H9 (cell line): ENCODE measurements at regions not wholly inside any gene's neighbourhood (a gene's known extent, or its start where the extent isn't known, plus 50 kb on each side); places are given as distances from the start of the nearest gene placed in this dataset.
A peak's percentile ranks its signal among the peaks of the same experiment; 100 is the strongest.

Experiments used
- DNase-seq: peaks from one replicate; pipeline ENCODE4 v3.0.0-alpha.2; 2017
- H2AFZ ChIP-seq: one replicate; pipeline ENCODE4 v1.6.1; 2013; ENCODE audit warnings: mild to moderate bottlenecking, low read length, control low read depth, moderate library complexity
- H2AK5ac ChIP-seq: 2 replicates; pipeline ENCODE4 v1.6.1; 2013; ENCODE audit warnings: low read length, control low read depth, mixed read lengths; ENCODE audit not compliant: insufficient read length
- H2BK120ac ChIP-seq: one replicate; pipeline ENCODE4 v1.6.1; 2013; ENCODE audit warnings: low read depth, mild to moderate bottlenecking, low read length, control low read depth, inconsistent platforms; ENCODE audit not compliant: poor library complexity, severe bottlenecking
- H2BK12ac ChIP-seq: 2 replicates; pipeline ENCODE4 v1.6.1; 2013; ENCODE audit warnings: low read length, control low read depth, mixed read lengths, low read depth; ENCODE audit not compliant: insufficient read length
- H2BK15ac ChIP-seq: 2 replicates; pipeline ENCODE4 v1.6.1; 2013; ENCODE audit warnings: low read depth, low read length, control low read depth
- H2BK20ac ChIP-seq: one replicate; pipeline ENCODE4 v1.6.1; 2013; ENCODE audit warnings: low read depth, mild to moderate bottlenecking, low read length, control low read depth, inconsistent platforms; ENCODE audit not compliant: poor library complexity, severe bottlenecking
- H2BK5ac ChIP-seq: 2 replicates; pipeline ENCODE4 v1.6.1; 2013; ENCODE audit warnings: low read length, control low read depth, mixed read lengths; ENCODE audit not compliant: insufficient read length
- H3K14ac ChIP-seq: 2 replicates; pipeline ENCODE4 v1.6.1; 2013; ENCODE audit warnings: low read length, control low read depth; ENCODE audit not compliant: insufficient read depth
- H3K18ac ChIP-seq: 2 replicates; pipeline ENCODE4 v1.6.1; 2013; ENCODE audit warnings: low read depth, mild to moderate bottlenecking, mixed read lengths, low read length, control low read depth; ENCODE audit not compliant: insufficient read length
- H3K23ac ChIP-seq: 2 replicates; pipeline ENCODE4 v1.6.1; 2013; ENCODE audit warnings: low read length, control low read depth, mixed read lengths, low read depth; ENCODE audit not compliant: insufficient read length
- H3K23me2 ChIP-seq: 2 replicates; pipeline ENCODE4 v1.6.1; 2013; ENCODE audit warnings: low read depth, mild to moderate bottlenecking, mixed read lengths, low read length, control low read depth; ENCODE audit not compliant: insufficient read length, poor library complexity, severe bottlenecking
- H3K27ac ChIP-seq: 2 replicates; pipeline ENCODE4 v1.5.1; 2013; ENCODE audit warnings: low read length, control low read depth, mixed read lengths, low read depth; ENCODE audit not compliant: insufficient read length
- H3K27me3 ChIP-seq: 2 replicates; pipeline ENCODE4 v1.6.1; 2013; ENCODE audit warnings: low read length, control low read depth, inconsistent platforms; ENCODE audit not compliant: insufficient read depth
- H3K4ac ChIP-seq: 2 replicates; pipeline ENCODE4 v1.6.1; 2013; ENCODE audit warnings: low read depth, mild to moderate bottlenecking, control low read depth, inconsistent platforms, low read length, moderate library complexity
- H3K4me1 ChIP-seq: 2 replicates; pipeline ENCODE4 v1.6.1; 2013; ENCODE audit warnings: low read length, control low read depth, inconsistent platforms; ENCODE audit not compliant: insufficient read depth
- H3K4me2 ChIP-seq: 2 replicates; pipeline ENCODE4 v1.6.1; 2013; ENCODE audit warnings: low read length, control low read depth, mixed read lengths; ENCODE audit not compliant: insufficient read length, insufficient read depth
- H3K56ac ChIP-seq: 2 replicates; pipeline ENCODE4 v1.6.1; 2013; ENCODE audit warnings: low read depth, mild to moderate bottlenecking, mixed read lengths, low read length, control low read depth; ENCODE audit not compliant: insufficient read length
- H3K79me1 ChIP-seq: 2 replicates; pipeline ENCODE4 v1.6.1; 2013; ENCODE audit warnings: low read depth, mild to moderate bottlenecking, moderate library complexity, low read length, control low read depth, inconsistent platforms; ENCODE audit not compliant: insufficient read depth, poor library complexity, severe bottlenecking
- H3K79me2 ChIP-seq: 2 replicates; pipeline ENCODE4 v1.6.1; 2013; ENCODE audit warnings: low read length, control low read depth, inconsistent platforms; ENCODE audit not compliant: insufficient read depth
- H3K9ac ChIP-seq: 2 replicates; pipeline ENCODE4 v1.6.1; 2013; ENCODE audit warnings: low read length, control low read depth, mixed read lengths; ENCODE audit not compliant: insufficient read length; ENCODE audit errors: extremely low read depth
- H3K9me3 ChIP-seq: one replicate; pipeline ENCODE4 v1.6.1; 2013; ENCODE audit warnings: low read depth, low read length, inconsistent platforms; ENCODE audit not compliant: control insufficient read depth
- H3T11ph ChIP-seq: one replicate; pipeline ENCODE4 v1.6.1; 2013; ENCODE audit warnings: mild to moderate bottlenecking, low read length, control low read depth, inconsistent platforms
- H4K20me1 ChIP-seq: one replicate; pipeline ENCODE4 v1.6.1; 2013; ENCODE audit not compliant: control insufficient read depth, insufficient read length, insufficient read depth
- H4K5ac ChIP-seq: 2 replicates; pipeline ENCODE4 v1.6.1; 2013; ENCODE audit warnings: low read depth, mild to moderate bottlenecking, mixed read lengths, low read length, control low read depth; ENCODE audit not compliant: insufficient read length
- H4K8ac ChIP-seq: replicated peaks from 2 replicates; pipeline ENCODE4 v1.6.1; 2013; ENCODE audit warnings: low read length, control low read depth, mixed read lengths, low read depth; ENCODE audit not compliant: insufficient read length
- H4K91ac ChIP-seq: 2 replicates; pipeline ENCODE4 v1.6.1; 2013; ENCODE audit warnings: low read depth, mild to moderate bottlenecking, moderate library complexity, mixed read lengths, low read length, control low read depth; ENCODE audit not compliant: insufficient read length
- H3K27ac Mint-ChIP-seq, 3 experiments: 2 replicates in 2 of 3; 3 replicates in 1 of 3; pipeline ENCODE4 v1.8.0; 2020 to 2021; ENCODE audit warnings: mixed read lengths in 3 of 3, mild to moderate bottlenecking in 1 of 3, moderate library complexity in 1 of 3
- H3K27me3 Mint-ChIP-seq: 2 replicates; pipeline ENCODE4 v1.8.0; 2021; ENCODE audit warnings: low read depth, mild to moderate bottlenecking, moderate library complexity, mixed read lengths
- H3K36me3 Mint-ChIP-seq, 3 experiments: 2 replicates in 2 of 3; 3 replicates in 1 of 3; pipeline ENCODE4 v1.8.0; 2020 to 2021; ENCODE audit warnings: low read depth in 3 of 3, mixed read lengths in 3 of 3; ENCODE audit not compliant: insufficient read depth in 1 of 3
- H3K4me1 Mint-ChIP-seq, 2 experiments: 2 replicates each; pipeline ENCODE4 v1.8.0; 2020; ENCODE audit warnings: mixed read lengths in 2 of 2
- H3K4me3 Mint-ChIP-seq, 2 experiments: 2 replicates in 1 of 2; 3 replicates in 1 of 2; pipeline ENCODE4 v1.8.0; 2020 to 2021; ENCODE audit warnings: mild to moderate bottlenecking in 2 of 2, mixed read lengths in 2 of 2, moderate library complexity in 1 of 2
- H3K9me3 Mint-ChIP-seq, 2 experiments: 2 replicates in 1 of 2; 3 replicates in 1 of 2; pipeline ENCODE4 v1.8.0; 2020; ENCODE audit warnings: mild to moderate bottlenecking in 2 of 2, mixed read lengths in 2 of 2, moderate library complexity in 1 of 2
- WGBS: extraction: QIAGEN DNeasy Blood & Tissue Kit; methylation state at CpG from one replicate; pipeline ENCODE4 v1.1.7; 2013; ENCODE audit warnings: missing lambda C conversion rate, low lambda C conversion rate, mixed read lengths; ENCODE audit not compliant: insufficient read length; ENCODE audit errors: extremely low coverage; 5-methylcytosine and 5-hydroxymethylcytosine counted together
- TF ChIP-seq, protein P1 (sequence below): fragments of 200-600 bp; sonication (generic); conservative IDR thresholded peaks from 3 replicates; pipeline ENCODE4 v1.8.0; 2021; ENCODE audit warnings: antibody characterized with exemption, mild to moderate bottlenecking

GRCh38 chr4:148843625-148844024, 401.4 kb upstream of the NR3C2 start:
- Mint-ChIP-seq H3K27ac (peak overlapping the region in 1 of 3 experiments; percentile 64; a peak in 3 of 7 replicates), H3K4me3 (no peak overlapping the region), H3K9me3 (no peaks in the 10 kb centered on the region), H3K27me3 (no peaks in the 10 kb centered on the region; the same call in 1 of the 2 replicates), H3K4me1 (peaks cover 10 to 24% of the 10 kb centered on the region in 2 experiments), H3K36me3 (no peaks in the 10 kb centered on the region)
- H3K56ac ChIP-seq, result no peak overlapping the region
- H2BK20ac ChIP-seq, result no peak overlapping the region
- no peak overlapping the region for H3K4me2 ChIP-seq
- no peak overlapping the region for H3K9ac ChIP-seq
- H3K23me2 ChIP-seq, result no peaks in the 10 kb centered on the region
- H2BK5ac ChIP-seq, result no peak overlapping the region
- no peaks in the 10 kb centered on the region; the same call in 1 of the 2 replicates for H3K4me1 ChIP-seq
- H3T11ph ChIP-seq, result no peak overlapping the region
- TF ChIP-seq, protein P1, sequence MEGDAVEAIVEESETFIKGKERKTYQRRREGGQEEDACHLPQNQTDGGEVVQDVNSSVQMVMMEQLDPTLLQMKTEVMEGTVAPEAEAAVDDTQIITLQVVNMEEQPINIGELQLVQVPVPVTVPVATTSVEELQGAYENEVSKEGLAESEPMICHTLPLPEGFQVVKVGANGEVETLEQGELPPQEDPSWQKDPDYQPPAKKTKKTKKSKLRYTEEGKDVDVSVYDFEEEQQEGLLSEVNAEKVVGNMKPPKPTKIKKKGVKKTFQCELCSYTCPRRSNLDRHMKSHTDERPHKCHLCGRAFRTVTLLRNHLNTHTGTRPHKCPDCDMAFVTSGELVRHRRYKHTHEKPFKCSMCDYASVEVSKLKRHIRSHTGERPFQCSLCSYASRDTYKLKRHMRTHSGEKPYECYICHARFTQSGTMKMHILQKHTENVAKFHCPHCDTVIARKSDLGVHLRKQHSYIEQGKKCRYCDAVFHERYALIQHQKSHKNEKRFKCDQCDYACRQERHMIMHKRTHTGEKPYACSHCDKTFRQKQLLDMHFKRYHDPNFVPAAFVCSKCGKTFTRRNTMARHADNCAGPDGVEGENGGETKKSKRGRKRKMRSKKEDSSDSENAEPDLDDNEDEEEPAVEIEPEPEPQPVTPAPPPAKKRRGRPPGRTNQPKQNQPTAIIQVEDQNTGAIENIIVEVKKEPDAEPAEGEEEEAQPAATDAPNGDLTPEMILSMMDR, result no peak
- no peak for DNase-seq
- H3K79me1 ChIP-seq, result no peaks in the 10 kb centered on the region
- no peak overlapping the region for H3K23ac ChIP-seq
- no peak overlapping the region for H2BK15ac ChIP-seq
- H4K8ac ChIP-seq, result no peak overlapping the region
- no peaks in the 10 kb centered on the region for H3K79me2 ChIP-seq
- WGBS, result no CpG with 5 or more reads among the region's 3 CpGs
- no peak overlapping the region for H3K14ac ChIP-seq
- no peaks in the 10 kb centered on the region for H3K9me3 ChIP-seq
- no peak overlapping the region for H2AK5ac ChIP-seq
- H3K27ac ChIP-seq, result no peak overlapping the region
- no peak overlapping the region for H2BK12ac ChIP-seq
- no peak overlapping the region for H2AFZ ChIP-seq
- H2BK120ac ChIP-seq, result no peak overlapping the region
- H3K18ac ChIP-seq, result no peak overlapping the region
- no peak overlapping the region for H4K5ac ChIP-seq
- no peaks in the 10 kb centered on the region for H4K20me1 ChIP-seq
- H3K4ac ChIP-seq, result no peak overlapping the region
- no peak overlapping the region for H4K91ac ChIP-seq
- H3K27me3 ChIP-seq, result no peaks in the 10 kb centered on the region
